Right kidney (tissue), 1 donor: ENCODE measurements at regions not wholly inside any gene's neighbourhood (a gene's known extent, or its start where the extent isn't known, plus 50 kb on each side); places are given as distances from the start of the nearest gene placed in this dataset.

Source experiments
- DNase-seq: peaks from one replicate; pipeline ENCODE4 v3.0.0-alpha.2; 2016

DNA sequence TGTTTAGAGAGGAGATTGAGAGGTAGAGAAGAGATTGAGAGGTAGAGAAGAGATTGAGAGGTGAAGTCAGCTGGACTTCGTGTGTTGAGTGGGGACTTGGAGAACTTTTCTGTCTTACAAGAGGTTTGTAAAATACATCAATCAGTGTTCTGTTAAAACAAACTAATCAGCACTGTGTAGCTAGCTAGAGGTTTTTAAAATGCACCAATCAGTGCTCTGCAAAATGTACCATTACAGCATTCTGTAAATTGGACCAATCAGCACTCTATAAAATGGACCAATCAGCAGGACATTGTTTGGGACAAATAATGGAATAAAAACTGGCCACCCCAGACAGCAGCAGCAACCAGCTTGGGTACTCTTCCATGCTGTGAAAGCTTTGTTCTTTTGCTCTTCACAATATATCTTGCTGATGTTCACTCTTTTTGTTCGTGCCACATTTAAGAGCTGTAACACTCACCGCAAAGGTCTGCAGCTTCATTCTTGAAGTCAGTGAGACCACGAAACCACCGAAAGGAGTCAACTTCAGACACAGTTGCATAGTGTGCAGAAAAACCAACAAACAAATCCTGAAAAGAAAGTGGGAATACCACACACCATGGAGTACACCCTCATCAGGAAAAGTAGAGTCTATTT is 366.9 kb upstream of the HSFY2 start:
- no peak for DNase-seq

DNA sequence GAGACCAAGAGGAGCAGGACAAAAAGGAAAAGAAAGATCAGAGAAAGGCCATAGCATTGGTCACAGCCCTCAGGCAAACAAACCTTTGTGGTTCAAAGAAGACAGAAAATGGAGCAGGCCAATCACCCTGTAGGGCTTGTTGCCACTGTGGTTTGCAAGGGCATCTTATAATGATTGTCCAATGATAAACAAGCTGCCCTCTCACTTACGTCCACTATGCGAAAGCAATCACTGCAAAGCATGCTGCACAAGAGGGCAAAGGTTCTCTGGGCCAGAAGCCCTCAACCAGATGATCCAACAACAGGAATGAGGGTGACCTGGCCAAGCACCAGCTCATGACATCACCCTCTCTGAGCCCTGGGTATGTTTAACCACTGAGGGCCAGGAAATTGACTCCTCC is 360.9 kb upstream of the HSFY2 start:
- no peak for DNase-seq

DNA sequence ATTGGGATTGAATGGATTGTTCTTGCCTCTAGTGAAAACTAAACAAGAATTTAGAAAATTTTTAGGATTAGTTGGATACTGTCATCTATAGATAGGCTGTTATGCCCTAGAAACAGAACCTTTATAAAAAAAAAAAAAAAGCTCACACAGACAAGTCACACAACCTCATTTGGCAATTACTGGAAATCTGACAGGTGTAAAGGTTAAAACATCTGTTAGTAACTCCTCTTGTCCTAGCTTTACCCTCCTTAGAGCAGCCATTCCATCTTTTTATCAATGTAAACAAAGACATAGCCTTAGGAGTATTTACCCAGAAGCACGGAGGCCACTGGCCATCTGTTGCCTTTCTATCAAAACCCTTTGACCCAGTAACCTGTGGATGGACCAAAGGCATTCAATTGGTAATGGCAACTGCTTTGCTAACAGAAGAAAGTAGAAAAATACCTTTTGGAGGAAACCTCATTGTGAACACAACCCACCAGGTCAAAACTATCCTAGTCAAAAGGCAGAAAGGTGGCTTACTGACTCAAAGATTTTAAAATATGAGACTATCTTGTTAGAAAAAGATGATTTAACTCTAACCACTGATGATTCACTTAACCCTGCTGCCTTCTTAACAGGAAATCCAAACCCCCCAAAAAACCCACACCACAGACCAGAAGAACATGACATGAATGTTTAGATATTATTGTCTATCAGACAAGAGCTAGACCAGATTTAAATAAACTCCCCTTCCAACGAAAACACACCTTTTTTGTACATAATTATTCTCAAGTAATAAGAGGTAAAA is 357.2 kb upstream of the HSFY2 start:
- no peak for DNase-seq

DNA sequence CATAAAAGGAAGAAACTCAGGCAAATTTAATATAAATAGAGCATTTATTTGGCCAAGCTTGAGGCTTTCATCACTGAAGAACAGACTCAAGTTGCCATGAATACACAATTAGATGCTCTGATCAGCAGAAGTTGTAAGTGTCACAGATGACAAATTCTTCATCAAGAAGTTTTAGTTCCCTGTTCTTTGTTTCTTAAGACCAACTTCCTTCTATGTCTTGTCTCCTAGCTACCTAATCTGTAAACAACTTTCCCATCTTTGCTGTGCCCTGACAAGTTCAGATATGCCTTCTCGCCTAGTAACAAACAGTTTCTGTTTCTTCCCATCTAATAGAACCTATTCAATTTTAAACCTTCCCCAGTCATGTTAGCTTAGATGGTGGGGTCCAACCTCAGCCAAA is 353.4 kb upstream of the HSFY2 start:
- no peak for DNase-seq

DNA sequence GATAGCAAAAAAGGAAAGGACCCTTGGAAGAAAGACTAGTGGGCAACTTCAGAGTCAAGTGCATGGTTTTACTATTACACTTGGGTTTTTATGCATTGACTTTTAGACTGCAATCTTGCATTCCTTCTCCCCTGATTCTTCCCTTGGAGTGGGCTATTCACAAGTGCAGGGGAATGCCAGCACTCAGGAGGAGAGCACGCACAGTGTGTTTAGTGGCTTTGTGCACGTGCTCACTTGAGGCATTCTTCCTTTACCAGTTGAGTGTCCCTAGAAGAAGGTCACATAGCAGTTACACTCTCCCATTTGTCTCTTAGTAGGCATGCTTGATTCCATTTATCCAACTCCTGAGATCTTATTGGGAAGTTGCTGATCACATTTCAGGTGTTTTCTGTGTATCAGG is 351.1 kb upstream of the HSFY2 start:
- no peak for DNase-seq

DNA sequence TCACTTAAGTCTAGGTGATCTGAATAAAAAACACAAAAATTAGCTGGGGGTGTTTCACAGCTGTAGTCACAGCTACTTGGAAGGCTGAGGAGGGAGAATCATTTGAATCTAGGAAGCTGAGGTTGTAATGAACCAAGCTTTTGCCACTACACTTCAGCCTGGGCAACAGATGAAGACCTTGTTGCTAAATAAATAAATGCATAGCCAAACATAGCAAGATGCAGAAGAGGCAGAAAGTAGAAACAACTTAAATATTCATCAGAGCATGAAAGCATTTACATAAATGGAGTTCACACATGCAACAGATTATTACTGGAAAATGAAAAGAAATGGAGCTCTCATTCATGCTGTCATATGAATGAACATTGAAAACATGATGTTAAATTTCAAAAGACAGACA is 348.9 kb upstream of the HSFY2 start:
- no peak for DNase-seq

DNA sequence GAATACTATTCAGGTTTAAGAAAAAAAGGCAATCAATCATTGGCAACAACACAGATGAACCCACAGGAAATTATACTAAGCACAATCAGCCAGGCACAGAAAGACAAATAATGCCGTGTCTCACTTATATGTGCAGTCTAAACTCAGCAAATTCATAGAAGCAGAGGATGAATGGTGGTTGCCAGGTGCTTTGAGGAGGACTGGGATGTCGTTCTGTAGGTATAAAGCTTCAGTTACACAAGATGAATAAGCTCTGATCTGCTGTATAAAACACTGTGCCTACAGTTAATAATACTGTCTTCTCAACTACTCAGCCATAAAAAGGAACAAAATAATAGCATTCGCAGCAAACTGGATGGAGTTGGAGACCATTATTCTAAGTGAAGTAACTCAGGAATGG is 324.8 kb upstream of the HSFY2 start:
- no peak for DNase-seq

DNA sequence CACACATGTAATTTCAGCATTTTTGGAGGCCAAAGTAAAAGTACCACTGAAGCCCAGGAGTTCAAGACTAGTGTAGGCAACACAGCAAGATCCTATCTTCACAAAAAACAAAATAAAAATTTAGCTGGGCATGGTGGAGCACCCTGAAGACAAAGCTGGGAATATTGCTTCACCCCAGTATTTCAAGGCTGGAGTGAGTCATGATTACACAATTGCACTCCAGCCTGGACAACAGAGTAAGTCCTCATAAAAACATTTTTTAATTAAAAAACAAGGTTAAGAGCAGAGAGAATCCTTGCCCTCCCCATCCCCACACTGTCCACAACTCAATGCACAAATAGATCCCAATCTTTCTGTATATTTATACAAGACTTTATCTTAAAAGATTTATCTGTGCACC is 321.9 kb upstream of the HSFY2 start:
- DNase-seq: no peak

DNA sequence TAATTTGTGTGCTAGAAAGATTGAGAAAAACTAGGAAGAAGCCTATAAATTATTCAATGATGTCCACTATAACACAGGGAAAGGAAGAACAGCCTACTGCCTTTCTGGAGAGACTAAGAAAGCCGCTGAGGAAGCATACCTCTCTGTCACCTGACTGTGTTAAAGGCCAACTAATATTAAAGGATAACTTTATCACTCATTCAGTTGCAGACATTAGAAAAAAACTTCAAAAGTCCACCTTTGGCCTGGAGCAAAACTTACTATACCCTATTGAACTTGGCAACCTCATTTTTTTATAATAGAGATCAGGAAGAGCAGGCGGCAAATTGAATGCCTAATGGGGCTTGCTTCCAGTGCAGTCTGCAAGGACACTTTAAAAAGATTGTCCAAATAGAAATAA is 309.5 kb upstream of the HSFY2 start:
- no peak for DNase-seq

DNA sequence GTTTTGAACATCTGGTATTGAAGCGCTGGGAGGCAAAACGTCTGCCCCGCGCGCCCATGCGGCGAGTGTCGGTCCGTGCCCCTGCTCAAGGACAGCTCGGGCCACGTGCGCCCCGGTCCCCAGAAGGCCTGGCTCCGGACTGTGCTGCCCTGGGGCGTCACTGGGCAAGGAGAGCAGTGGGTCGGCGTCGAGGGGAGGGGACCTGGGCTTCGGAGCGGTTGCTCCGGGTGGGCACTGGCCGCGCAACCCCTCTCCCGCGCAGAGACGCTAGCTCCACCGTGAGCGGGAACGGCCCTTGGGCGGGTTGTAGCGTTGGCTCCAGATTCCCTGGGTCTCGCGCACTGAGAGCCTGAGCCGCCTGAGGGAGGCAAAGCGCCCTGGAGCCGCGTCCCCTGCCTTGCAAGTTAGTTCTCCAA is 304.2 kb upstream of the HSFY2 start:
- peak; percentile 73 for DNase-seq

DNA sequence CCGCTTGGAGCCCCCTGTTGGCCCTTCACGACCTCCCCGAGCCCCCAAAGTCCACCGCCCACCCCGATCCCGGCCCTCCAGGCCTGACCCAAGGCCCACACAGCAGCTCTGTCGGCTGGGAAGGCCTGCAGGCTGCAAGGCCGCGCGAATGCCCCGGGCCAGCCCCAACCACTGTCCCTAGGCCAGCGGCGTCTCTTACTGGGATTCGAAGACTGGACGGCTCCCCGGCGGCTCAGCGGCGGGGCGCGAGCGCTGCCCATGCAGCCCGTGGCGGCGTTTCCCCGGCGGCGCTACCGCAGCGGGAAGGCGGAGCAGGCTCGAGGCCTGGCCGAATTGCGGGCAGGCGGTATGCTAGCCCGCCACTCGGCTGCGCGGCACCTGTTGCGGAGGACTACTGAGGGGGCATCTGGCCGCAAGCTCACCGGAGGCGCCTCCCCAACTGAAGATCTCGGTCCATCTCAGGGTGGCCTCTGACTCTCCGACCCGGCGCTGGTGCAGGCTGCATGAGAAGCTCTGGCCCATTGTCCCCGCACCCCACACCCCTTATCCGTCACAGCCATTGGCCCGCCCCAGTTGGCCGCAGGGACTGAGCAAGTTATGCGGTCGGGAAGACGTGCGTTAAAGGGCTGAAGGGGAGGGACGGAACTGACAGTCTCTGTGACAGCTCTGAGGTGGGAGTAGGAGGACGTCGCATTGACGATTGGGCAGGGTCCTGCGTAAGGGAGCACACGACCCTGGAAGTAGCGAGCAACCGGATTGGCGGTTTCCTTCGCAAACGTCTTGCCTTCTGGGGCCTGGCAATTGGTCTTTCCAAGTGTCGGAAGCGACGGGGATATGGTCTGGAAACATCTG is 303.5 kb upstream of the HSFY2 start:
- DNase-seq: peak; percentile 75

DNA sequence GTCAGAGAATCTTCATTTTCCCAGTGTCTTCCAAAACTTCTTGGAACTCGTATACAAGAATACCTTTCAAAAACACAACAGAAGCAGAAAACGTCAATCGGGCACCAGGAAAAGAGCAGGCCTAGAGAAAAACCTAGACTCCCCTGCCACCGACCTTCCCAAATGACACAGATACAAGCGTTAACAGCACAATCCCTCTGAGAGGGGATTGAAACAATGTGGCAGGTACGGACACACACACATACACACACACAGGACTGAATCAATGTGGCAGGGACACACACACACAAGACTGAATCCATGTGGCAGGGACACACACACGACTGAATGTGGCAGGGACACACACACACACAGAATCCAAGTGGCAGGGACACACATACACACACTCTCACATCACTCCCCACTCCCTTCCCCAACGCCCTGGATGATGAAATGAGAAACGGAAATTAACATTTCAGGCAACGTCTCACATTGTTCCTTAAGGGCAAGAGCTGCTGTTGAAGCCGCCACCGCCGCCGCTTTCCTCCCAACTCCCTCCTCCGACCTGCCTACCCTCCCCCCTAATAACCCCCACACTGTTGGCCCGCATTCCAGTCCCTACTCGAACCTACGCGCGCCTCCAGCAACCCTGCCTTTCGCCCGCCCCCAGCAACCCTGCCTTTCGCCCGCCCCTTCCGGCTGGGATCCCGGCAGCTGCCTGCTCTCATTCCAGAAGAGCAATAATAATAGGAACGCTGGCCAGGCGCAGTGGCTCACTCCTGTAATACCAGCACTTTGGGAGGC is 302.1 kb upstream of the HSFY2 start:
- peak; percentile 63 for DNase-seq

DNA sequence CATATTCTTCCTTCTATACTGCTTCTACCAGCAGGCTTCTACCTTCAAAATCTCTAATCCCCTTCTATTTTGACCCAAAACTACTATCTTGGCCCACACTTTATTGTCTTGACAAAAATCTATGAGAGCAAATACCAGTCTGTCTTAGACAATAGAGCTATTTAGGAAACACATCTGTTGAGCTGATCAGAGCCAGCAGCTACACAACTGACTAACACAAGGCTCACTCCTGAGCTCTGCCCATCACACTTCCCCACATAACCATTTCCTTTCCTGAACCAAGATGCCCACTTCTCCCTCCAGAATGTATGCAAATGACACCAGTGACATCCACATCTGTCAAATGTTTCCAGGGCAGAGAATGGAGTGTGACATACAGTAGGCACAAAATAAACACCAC is 293.9 kb upstream of the HSFY2 start:
- DNase-seq: no peak

DNA sequence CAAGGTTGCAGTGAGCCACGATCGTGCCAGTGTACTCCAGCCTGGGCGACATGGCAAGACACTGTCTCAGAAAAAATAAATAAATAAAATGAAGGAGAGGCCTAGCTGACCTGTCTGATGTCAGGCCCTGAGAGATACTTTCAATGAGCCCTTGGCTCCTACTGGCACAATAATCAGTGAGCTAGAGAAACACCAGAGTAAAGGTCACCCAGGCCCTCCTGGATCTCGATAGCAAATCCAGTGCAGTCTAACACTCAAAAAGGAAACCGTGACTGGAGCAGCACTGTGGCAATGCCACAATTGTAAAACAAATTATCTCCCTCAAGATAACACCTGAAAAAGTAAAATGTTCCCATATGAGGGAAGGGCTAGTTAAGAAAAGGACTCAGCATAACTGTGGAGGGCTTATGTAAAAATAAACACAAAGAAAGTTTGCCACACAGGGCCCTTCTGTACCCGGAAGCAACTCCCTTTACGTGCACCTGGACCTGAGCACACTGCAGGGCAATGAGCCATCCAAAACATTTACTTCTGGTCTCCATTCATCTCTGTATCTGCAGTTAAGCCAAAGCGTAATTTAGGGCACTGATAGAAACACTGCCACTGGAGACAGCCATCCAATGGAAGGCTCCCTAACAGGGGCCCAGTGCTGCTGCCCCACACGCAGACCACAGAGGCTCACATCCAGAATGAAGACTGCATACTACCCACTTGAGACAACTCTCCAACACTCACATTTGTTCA is 293.1 kb upstream of the HSFY2 start:
- DNase-seq: no peak

DNA sequence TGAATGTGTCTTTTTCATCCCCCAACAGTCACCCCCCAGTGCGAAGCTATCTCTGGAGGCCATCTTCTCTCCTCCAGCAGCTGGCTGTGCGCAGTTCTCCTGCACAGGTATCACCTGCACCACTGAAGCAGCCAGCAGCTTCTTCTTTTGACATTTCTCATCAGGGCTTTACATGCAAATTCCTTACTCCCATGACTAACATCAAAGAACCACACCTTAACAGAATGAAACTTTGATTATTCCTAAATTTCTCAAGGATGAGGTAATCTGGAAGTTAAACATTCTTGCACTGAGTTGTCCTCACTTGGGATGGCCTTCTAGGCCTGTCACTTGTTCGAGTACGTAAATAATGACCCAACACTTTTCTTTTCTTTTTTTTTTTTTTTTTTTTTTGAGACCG is 291.6 kb upstream of the HSFY2 start:
- DNase-seq: no peak

DNA sequence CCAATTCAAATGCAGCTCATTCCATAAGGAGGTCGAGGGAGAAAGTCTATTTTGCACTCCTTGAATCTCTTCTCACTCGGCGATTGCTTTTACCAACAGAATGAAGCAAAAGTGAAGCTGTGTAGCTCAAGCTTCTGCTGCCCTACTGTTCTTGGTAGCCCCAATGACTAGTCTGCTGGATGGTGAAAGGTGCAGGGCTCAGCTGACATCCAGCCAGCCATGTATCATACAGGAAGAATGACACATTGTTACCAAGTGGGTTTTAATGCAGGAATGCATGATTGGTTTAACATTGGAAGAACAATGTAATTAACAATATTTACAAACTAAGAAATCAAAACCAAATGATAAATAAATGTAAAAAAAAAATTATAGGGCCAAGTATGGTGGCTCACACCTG is 286.2 kb upstream of the HSFY2 start:
- no peak for DNase-seq

DNA sequence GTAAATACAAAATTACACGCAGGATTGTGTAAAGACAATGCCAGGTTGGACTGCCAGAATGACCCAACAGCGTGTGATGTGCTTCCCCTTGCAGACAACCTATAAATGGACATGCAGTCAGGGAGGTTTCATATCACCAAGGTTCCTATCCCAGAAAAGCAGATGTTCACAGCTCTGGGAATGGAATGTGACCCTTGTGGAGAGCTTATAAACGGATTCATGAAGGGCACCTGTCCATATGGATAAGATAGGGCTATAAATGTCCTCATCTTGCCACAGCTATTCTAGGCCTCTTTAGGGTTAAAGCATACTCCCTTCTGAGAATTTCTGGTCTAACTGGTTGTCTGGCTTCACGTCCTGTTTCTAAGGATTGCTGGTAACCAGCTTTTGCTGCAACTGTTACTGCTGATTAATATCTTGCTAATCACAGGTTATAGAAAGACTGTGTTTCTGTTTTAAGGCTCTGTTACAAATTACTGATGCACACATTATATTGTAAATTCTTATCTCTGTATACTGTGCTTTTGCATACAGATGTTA is 285.4 kb upstream of the HSFY2 start:
- no peak for DNase-seq

DNA sequence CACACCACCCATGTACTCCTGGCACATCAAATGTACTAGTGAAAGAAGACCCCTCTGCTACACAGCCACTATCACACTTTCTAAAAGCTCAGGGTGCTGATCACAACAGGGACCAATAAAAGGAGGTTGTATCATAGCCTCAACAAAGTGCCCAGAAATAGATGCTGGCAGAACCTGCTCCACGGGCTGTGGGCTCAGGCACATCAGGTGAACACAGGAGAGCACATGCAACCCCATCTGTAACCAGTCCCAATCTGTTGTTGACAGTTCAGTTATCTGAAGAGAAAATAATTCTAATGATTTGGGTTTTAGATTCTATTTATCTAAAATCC is 282.6 kb upstream of the HSFY2 start:
- DNase-seq: no peak

DNA sequence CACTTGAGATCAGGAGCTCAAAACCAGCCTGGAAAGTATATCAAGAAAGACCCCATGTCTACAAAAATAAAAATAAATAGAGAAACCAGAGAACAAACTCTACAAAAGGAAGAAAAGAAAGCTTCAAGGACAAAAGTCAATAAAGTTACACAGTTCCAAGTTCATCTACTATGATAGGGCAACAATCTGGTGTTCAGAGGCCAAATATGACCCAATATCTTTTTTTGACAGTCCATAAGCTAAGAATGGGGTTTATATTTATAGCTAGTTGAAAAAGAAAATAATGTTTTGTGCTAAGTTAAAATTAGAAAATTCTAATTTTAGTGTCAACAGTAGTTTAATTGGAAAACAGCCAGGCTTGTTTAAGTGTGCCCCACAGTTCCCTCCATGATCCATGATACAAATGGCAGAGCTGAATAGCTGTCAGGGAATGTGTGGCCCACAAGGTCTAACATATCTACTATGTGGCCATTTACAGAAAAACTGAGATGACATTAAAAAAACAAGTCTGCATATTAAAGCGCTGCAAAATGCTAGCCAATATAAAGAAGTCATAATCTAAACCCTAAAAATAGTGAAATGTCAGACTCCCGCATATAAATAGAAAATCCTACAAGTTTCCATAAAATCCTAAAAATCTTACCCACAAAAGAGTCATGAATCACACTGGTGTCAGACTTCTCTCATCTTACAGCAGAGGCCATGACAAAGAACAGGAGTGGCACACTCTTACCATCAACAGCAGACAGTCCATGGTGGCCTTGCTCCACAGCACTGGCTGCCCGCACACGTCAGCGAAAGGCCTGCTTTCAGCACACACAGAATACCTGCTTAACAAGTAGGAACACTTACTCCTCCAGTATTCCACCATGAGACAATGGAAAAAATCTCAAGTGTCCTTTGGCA is 281.9 kb upstream of the HSFY2 start:
- no peak for DNase-seq

DNA sequence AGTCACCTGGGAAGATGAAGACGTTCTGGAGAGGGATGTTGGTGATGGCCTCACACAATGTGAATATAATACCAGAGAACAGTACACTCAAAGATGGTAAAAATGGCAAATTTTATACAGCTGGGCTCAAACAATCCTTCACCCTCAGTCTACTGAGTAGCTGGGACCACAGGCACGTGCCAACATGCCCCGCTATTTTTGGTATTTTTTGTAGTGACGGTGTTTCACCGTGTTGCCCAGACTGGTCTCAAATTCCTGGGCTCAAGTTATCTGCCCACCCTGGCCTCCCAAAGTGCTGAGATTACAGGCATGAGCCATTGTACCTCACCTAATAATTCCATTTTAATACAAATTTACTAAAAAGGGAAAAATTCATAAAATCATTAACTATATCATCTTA is 280.3 kb upstream of the HSFY2 start:
- no peak for DNase-seq

DNA sequence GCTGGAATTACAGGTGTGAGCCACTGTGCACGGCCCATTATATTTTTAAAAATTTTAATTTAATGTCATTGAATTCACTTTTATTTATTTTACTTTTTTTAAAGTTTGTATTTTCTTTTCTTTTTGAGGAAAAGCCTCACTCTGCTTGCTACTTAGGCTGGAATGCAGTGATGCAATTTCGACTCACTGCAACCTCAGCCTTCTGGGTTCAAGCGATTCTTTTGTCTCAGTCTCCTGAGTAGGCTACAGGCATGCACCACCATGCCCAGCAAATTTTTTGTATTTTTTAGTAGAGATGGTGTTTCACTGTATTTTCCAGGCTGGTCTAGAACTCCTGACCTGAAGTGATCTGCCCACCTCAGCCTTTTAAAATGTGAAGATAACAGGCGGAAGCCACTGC is 277.5 kb upstream of the HSFY2 start:
- DNase-seq: no peak
